ENCODE measurements at regions not wholly inside any gene's neighbourhood (a gene's known extent, or its start where the extent isn't known, plus 50 kb on each side); places are given as distances from the start of the nearest gene placed in this dataset.

DNA sequence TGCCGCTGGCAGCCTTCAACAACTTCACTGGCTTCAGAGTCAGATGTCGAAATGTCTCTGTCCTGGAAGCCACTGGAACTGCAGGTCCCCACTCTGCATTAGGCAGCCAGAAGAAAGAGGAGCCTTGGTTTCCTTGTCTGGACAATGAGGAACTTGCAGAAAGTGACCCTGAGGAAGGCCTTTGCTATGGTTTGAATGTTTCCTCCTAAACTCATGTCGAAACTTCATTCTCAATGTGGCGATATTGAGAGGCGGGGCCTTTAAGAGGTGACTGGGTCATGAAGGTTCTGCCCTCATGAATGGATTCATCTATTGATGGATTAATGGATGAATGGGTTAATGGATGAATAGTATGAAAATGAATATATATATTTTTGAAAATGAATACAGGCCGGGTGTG, 61.6 kb upstream of the GPR26 start:
- no peak for DNase-seq (ENCODE audit: low read depth in 3 of 3)

- no peak for DNase-seq (ENCODE audit: low read depth in 3 of 3)
Measured at GRCh38 chr10:123606006-123606405, 60.1 kb upstream of the GPR26 start.

GRCh38 chr10:123606955-123607354, 59.2 kb upstream of the GPR26 start:
- no peak for DNase-seq (ENCODE audit: low read depth in 3 of 3)

GRCh38 chr10:123607386-123607785, 58.8 kb upstream of the GPR26 start:
- no peak for DNase-seq (ENCODE audit: low read depth in 3 of 3)

DNA sequence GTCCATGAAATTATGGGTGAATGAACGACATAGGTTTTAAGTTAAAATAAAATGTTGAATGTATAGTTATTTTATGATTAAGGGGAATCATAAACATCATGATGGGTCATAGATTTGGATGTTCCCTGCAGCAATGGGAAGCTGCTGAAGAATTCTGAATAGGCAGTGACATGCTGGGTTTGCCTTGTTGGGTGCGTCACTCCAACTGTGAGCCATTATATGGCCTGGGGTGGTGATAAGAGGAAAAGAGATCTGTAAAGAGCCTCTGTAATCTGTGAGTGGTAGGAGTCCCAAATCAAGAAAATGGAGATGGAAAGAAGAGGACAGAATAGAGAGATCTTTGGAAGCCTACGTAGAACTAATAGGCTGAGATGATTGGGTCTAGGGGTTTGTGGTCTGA, 58.1 kb upstream of the GPR26 start:
- DNase-seq (ENCODE audit: low read depth in 3 of 3), result no peak

DNA sequence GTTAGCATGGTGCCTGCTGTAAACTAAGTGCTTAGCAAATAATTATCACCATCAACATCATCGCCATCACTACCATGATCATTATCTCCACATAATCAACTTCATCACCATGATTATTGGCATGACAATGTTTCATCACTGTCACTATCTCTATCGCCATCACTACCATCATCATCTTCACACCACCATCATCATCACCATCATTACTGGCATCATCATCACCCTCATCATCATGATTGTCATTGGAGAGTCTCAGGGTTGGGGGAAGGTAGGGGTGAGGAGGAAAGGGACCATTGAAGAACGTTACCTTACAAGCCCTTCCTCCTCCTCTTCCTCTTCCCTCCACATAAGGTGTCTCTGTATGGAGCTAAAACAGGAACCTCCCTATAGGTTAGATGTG, 54.9 kb upstream of the GPR26 start:
- no peak for DNase-seq (ENCODE audit: low read depth in 3 of 3)

DNA sequence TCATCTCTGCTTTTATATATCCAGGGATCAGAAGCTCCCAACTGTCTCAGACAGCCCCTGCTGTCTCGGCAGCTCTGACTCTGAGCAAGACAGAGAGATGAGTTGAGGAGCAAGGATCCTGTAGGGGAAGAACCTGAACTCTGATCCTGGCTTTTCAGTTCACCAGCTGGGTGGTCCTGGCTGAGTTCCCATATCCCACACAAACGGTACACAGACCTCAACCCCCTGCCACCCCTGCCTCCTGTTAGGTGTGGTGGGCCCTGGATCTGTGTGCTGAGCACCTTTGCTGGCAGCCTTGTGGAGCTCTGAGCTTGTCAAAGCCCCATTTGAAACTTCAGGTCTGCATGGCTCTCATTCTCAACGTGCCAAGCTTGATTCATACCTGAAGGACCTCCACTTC, 54.3 kb upstream of the GPR26 start:
- no peak for DNase-seq (ENCODE audit: low read depth in 3 of 3)

DNA sequence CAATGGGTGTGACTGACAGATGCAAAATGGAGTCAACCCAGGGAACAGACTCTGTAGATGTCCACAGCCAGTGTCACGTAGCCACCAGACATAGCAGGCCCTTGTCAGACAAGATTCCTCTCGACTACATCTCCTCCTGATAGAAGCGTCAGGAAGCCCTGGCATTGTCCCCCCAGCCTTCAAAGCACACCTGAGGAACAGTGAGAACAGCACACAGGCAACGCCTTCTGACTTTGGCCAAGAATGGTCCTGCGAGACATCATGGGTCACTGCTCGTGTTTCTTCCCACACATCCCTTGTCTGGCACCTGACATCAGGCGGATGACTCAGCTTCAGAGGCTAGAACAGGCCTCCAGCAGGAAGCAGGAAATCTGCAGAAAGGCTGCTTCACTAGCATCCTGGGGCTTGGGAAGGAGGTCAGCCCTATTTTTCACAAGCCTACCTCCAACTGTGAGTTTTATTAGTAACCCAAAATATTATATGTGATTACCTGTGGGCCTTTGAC, 52.8 kb upstream of the GPR26 start:
- no peak for DNase-seq (ENCODE audit: low read depth in 3 of 3)

DNA sequence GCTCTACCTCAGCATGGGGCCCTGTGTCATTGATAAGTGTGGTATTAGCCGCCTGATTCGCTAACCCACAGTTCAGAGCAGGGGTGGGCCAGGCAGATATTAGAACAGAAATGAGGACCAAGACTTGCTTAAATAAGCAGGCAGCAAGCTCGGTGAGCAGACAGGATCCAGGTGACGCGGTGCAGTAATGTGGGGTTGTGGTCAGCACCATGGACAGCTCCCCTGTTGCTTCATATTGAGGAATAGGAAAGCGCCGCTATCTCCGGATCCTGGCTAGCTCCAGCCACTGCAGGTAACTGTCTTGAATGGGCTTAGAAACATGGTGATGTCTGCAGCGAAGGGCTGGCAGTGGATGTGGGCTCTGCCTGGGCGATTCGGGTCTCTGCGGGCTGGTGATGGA, 51.3 kb upstream of the GPR26 start:
- peak in 2 of 3 experiments; percentile 3 to 11 for DNase-seq (ENCODE audit: low read depth in 3 of 3)
